ENCODE measurements at regions not wholly inside any gene's neighbourhood (a gene's known extent, or its start where the extent isn't known, plus 50 kb on each side); places are given as distances from the start of the nearest gene placed in this dataset.

DNA sequence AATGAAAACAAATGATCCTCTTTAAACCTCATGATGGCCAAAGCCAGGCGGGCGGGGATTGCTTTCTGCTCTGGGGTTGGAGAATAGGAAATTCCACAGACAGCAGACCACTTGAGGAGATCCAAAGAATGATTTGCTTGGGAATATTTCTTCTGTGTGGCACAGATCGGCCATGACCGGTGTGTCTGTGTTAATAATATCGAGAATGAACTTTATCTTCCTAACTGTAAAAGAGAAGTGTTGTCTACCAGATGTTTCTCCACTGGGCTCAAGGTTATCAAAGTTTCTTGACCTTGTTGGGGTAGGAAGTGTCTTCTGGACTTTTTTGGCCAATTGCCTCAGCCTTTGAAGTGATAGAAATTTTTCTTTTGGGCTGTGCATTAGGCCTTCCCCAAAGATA lies 186.6 kb upstream of the ZFHX3 start:
- WGBS, 2 experiments (ENCODE audit: extremely low coverage in 1 of 2, insufficient coverage in 1 of 2, insufficient read length in 1 of 2, insufficient replicate concordance in 2 of 2, low coverage in 1 of 2, low lambda C conversion rate in 2 of 2, missing lambda C conversion rate in 1 of 2): 92% methylated on average over 5 of the region's 5 CpGs; no CpG with 5 or more reads in 1 of the 2 experiments
- TF ChIP-seq TEAD4 (IDR thresholded peaks at IDR 0.05; ENCODE audit: low read depth, low read length): no peak
- TF ChIP-seq CBX8 (IDR thresholded peaks at IDR 0.05; ENCODE audit: borderline replicate concordance, low read depth, low read length): no peak
- no peak for TF ChIP-seq KDM5A (IDR thresholded peaks at IDR 0.05; ENCODE audit: low read length)
- no peak for TF ChIP-seq SP4 (IDR thresholded peaks at IDR 0.05; ENCODE audit: low read length)
- TF ChIP-seq POLR2A (IDR thresholded peaks at IDR 0.05; ENCODE audit: control extremely low read depth in 1 of 2, low read depth in 2 of 2, low read length in 2 of 2): no peak
- no peak for TF ChIP-seq RNF2 (IDR thresholded peaks at IDR 0.05; ENCODE audit: borderline replicate concordance, low read depth, low read length, missing control alignments, poor library complexity, severe bottlenecking)
- TF ChIP-seq YY1 (IDR thresholded peaks at IDR 0.05; ENCODE audit: low read depth, low read length): no peak
- no peak for TF ChIP-seq PHF8 (conservative IDR thresholded peaks at IDR 0.05; ENCODE audit: low read depth, low read length)
- no peak for TF ChIP-seq KDM4A (IDR thresholded peaks at IDR 0.05; ENCODE audit: low read depth, low read length, severe bottlenecking)
- TF ChIP-seq RXRA (IDR thresholded peaks at IDR 0.05; ENCODE audit: insufficient read depth, low read depth, low read length): no peak
- TF ChIP-seq HDAC6 (IDR thresholded peaks at IDR 0.05; ENCODE audit: low read depth, low read length): no peak
- TF ChIP-seq RBBP5 (IDR thresholded peaks at IDR 0.05; ENCODE audit: borderline replicate concordance, low read depth, low read length): no peak
- no peak for TF ChIP-seq GTF2F1 (IDR thresholded peaks at IDR 0.05; ENCODE audit: borderline replicate concordance, low read depth, low read length)
- TF ChIP-seq POU5F1 (IDR thresholded peaks at IDR 0.05; ENCODE audit: low read depth, low read length): no peak
- TF ChIP-seq SP1 (IDR thresholded peaks at IDR 0.05; ENCODE audit: low read depth, low read length): no peak
- TF ChIP-seq TCF12 (IDR thresholded peaks at IDR 0.05; ENCODE audit: low read depth, low read length): no peak

More for the DNA sequence above, 186.6 kb upstream of the ZFHX3 start:
- DNase-seq (ENCODE audit: low read depth in 1 of 2, low spot score in 2 of 2) (no peak), FAIRE-seq (no peak)
- Histone ChIP-seq H3K36me3 (ENCODE audit: control insufficient read depth in 2 of 4, insufficient read depth in 4 of 4, low read length in 3 of 4) (no peaks in the 10 kb centered on the region), H3K4me1 (replicated peaks in 1 of 4; ENCODE audit: control insufficient read depth in 3 of 4, insufficient read depth in 4 of 4, low read length in 3 of 4) (0 out of 7 replicates have a peak, but pooled peaks cover 0 to 2% (median 0%) of the 10 kb centered on the region in 4 experiments), H2BK5ac (ENCODE audit: low read depth, low read length) (no peak overlapping the region), H3K56ac (replicated peaks; ENCODE audit: insufficient read length, low read depth, low read length) (no peak overlapping the region), H2BK15ac (ENCODE audit: low read length) (no peak overlapping the region), H2BK20ac (ENCODE audit: low read length) (no peak overlapping the region), H4K91ac (replicated peaks; ENCODE audit: insufficient read length, low read length) (no peak overlapping the region), H3K9ac (replicated peaks in 1 of 4; ENCODE audit: extremely low read depth in 1 of 4, low read depth in 3 of 4, low read length in 3 of 4) (no peak overlapping the region), H4K8ac (ENCODE audit: extremely low read depth, insufficient read depth, low read length) (no peak overlapping the region), H3K18ac (ENCODE audit: extremely low read depth, low read length) (no peak overlapping the region), H2BK12ac (ENCODE audit: low read depth, low read length) (no peak overlapping the region), H4K20me1 (replicated peaks in 1 of 2; ENCODE audit: control insufficient read depth in 1 of 2, insufficient read depth in 2 of 2, low read length in 2 of 2) (no peaks in the 10 kb centered on the region), H3K4ac (replicated peaks; ENCODE audit: insufficient read length, low read depth, low read length) (no peak overlapping the region), H3K4me2 (ENCODE audit: insufficient read depth in 1 of 2, low read depth in 2 of 2, low read length in 2 of 2) (no peak overlapping the region), H3K27me3 (replicated peaks in 1 of 4; ENCODE audit: control insufficient read depth in 3 of 4, extremely low read depth in 1 of 4, insufficient read depth in 3 of 4, low read length in 3 of 4) (no peaks in the 10 kb centered on the region; a peak in 2 of 7 replicates), H2AK5ac (ENCODE audit: low read depth, low read length) (no peak overlapping the region), H3K14ac (ENCODE audit: insufficient read length) (no peak overlapping the region), H3K23ac (ENCODE audit: insufficient read length) (no peak overlapping the region), H4K5ac (ENCODE audit: insufficient read length, low read depth, low read length) (no peak overlapping the region), H3K23me2 (ENCODE audit: low read depth, low read length) (peaks cover 2% of the 10 kb centered on the region; the same call in 1 of the 2 replicates), H2AFZ (ENCODE audit: low read length) (no peak overlapping the region), H2BK120ac (replicated peaks; ENCODE audit: low read depth, low read length) (no peak overlapping the region), H3K27ac (ENCODE audit: low read depth, low read length) (no peak overlapping the region), H3K9me3 (ENCODE audit: insufficient read depth in 2 of 2, low read depth in 1 of 2, low read length in 1 of 2) (no peaks in the 10 kb centered on the region), H3K79me2 (ENCODE audit: control insufficient read depth in 1 of 2, insufficient read depth in 2 of 2, low read length in 2 of 2) (no peaks in the 10 kb centered on the region), H3K4me3 (ENCODE audit: extremely low read depth in 1 of 4, insufficient read depth in 2 of 4, low read depth in 3 of 4, low read length in 4 of 4) (no peak overlapping the region), H3K79me1 (ENCODE audit: low read depth, low read length) (no peaks in the 10 kb centered on the region)
- ChIA-PET CTCF (ENCODE audit: partially characterized antibody) (interaction anchor here (1.1 kb wide), 1 partner anchor 38 kb away, joined by 3 read pairs; no protein-coding TSS in a partner anchor), POLR2A (ENCODE audit: partially characterized antibody) (no interaction called here)

All from H1 (cell line).